HG03521 (cell line): ENCODE measurements at regions not wholly inside any gene's neighbourhood (a gene's known extent, or its start where the extent isn't known, plus 50 kb on each side); places are given as distances from the start of the nearest gene placed in this dataset.
"Not testable (repeated sequence)": the region's sequence is repeated elsewhere in the genome, so short reads cannot be mapped to it uniquely, and the experiment has no call there.

Experiments
- ATAC-seq: cut with Tn5 transposase; IDR thresholded peaks from one replicate; pipeline ENCODE4 v1.9.1; 2021; ENCODE audit warnings: mild to moderate bottlenecking, moderate library complexity; ENCODE audit not compliant: unreplicated experiment

DNA sequence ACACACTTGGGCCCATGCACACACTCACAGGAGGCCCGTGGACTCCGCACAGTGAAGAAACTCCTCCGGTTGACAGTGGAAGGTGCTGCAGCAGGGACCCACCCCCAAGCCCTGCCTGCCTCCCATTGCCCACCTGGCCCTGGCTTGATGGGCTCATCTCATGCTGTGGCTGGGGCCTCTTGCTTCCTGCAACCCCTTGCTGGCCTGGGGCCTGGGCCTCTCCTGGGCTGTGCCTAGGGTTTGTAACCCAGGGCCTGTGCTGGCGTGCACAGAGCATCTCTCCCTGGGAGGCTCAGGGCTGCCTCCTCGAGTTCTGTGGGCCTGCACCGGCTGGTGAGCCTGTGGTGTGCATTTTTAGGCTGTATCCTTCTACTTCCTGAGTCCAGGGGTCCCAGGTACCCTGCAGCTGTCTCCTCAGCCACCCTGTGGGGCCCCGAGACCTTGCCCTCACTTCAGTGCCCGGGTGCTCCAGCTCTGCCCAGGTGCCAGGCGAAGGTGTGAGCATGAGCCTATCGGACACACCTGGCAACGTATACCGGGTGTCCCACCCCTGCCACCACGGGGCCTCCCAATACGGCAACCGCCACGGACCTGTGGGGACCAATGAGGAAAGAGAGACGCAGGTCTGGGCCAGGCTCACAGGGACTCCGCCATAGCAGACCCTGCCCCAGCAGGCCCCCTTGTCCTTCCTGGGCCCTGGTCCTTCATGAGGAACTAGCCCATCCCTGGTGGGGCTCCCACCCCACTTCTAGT is 158.3 kb upstream of the POTEB2 start:
- ATAC-seq: not testable (repeated sequence)

- ATAC-seq: not testable (repeated sequence)
Measured at GRCh38 chr15:21018176-21018575, 152.1 kb upstream of the POTEB2 start.

GRCh38 chr15:21017326-21017725 is 151.2 kb upstream of the POTEB2 start:
- not testable (repeated sequence) for ATAC-seq

GRCh38 chr15:21016589-21016988 is 150.5 kb upstream of the POTEB2 start:
- not testable (repeated sequence) for ATAC-seq

DNA sequence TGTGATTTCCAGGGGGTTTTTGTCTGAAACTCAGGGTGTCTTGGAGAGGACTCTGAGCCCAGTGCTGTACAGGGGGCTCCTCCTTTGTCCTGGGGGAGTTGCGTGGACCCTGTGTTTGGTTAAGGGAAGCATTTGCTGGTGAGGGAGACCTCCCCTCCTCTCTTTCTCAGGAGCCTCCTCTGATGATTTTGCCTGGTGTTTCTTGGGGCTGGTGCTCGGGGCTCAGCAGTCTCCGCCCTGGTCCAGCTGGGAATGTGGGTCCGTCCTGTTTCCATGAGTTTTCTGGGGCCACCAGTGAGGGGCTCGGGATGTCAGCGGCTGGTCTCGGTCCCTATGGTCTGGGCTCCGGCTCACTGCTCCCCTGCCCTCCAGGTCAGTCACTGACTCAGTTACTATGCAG is 149.1 kb upstream of the POTEB2 start:
- ATAC-seq: not testable (repeated sequence)

GRCh38 chr15:21013308-21013707 is 147.2 kb upstream of the POTEB2 start:
- ATAC-seq: not testable (repeated sequence)

DNA sequence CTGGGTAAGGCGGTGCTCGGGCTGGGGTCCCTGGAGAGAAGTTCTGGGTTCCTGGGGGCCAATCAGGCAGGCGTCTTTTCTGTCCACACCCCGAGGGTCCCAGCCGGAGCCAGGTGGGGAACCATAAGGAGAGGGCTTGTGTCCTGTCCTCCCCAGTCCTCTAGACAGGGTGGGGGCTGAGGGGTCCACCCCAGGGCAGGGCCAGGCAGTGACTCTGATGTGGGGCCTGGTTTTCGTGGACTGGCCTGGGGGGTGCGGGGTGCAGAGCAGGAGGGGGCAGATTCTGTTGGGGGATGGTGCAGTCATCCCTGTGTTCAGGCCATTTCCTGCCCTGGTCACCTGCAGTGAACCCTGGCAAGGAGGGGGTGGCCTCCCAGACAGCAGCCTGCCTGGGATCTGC is 143.5 kb upstream of the POTEB2 start:
- not testable (repeated sequence) for ATAC-seq

DNA sequence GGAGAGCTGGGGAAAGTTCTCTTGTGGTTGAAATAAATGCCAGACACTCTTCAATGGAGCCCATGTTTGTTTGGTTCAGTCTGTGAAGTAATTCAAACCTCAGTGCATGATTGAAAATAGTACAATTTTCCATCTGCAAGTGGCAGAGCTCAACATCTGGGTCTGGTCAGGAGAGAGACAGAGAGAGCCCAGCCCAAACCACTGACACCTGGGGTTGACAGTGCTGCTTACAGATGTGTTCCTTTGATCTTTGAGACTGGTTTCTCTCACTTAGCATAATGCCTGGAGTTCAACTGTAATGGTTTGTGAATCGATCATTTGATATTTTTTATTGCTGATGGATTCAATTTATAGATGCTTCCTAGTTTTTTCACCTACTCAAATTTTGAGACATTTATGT is 137.3 kb upstream of the POTEB2 start:
- ATAC-seq: not testable (repeated sequence)

DNA sequence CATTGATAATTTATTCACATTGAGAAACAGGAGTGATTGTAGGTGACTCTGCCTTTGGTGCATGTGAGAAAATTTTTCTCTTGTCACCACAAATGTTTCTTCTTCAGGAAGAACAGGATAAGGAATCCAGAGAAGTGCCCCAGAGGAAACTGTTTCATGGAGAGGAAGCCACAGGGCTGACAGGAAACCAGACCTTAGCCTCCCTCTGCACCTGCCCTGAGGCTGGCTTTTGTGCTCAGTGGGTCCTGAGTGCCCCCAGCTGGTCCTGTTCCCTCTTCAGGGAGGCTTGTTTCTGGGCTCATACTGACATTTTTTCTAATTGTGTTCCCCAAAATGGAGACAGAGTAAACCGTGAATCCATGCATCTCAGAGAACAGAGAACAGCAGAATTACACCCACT is 135.8 kb upstream of the POTEB2 start:
- not testable (repeated sequence) for ATAC-seq

DNA sequence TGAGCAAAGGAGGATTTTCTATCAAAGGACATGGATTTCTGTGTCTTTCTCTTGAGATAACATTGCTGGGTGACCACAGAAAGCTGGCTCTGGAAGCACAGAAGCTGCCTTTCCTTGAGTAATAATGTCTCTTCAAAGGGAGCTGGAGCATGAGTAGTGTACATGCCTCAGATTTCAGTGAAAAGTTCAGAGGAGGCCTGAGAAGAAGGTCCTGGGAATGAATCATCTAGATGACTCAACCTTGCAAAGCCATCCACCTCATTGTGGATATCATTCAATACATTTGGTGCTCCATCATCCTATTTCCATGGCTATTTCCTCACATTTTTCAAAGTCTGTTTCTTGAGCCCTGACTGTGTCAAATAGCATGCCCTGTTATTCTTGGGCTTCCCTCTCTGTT is 125.6 kb upstream of the POTEB2 start:
- not testable (repeated sequence) for ATAC-seq

GRCh38 chr15:20991253-20991652 is 125.1 kb upstream of the POTEB2 start:
- not testable (repeated sequence) for ATAC-seq

DNA sequence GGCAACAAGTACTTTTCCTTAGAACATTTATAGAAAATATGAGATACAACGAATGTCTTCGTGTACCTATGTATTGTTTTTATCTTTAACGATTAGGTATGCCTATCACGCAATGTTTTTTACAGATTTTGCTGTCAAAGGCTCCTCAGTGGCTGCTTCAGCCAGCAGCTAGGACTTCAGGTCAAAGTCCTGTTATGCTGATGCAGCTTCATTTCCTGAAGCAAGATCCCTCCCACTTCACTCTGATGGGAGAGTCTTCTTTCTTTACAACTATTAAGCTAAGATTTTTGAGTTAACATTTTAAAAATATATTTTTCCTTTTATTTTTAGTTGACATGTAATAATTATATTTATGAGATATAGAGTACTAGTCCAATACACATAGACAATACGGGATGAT is 120.7 kb upstream of the POTEB2 start:
- ATAC-seq: not testable (repeated sequence)

GRCh38 chr15:20978057-20978456 is 111.9 kb upstream of the POTEB2 start:
- peak; percentile 54 for ATAC-seq

DNA sequence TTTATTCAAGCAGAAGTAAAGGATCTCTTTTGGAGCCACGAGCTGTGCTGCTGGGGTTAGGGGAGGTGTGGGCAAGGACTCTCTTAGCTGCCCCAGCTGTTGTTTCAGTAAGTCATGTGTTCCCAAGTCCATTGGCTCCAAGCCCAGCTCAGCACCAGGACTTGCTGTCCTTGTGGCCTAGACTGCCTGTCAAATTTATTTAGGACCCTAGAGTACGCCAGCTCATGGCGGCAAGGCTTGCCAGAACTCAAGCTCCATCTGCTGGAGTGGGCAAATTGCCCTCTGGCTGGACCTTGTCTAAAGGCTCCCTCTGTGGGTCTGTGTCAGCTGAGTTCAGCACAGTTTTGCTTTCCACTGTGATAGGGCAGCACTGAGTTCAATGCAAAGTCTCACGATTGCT is 106.6 kb upstream of the POTEB2 start:
- ATAC-seq: not testable (repeated sequence)

GRCh38 chr15:20959299-20959698 is 93.2 kb upstream of the POTEB2 start:
- not testable (repeated sequence) for ATAC-seq

- ATAC-seq: not testable (repeated sequence)
Measured at GRCh38 chr15:20929322-20929721, 63.2 kb upstream of the POTEB2 start.
